GM21390 (cell line): ENCODE measurements at regions not wholly inside any gene's neighbourhood (a gene's known extent, or its start where the extent isn't known, plus 50 kb on each side); places are given as distances from the start of the nearest gene placed in this dataset.
"Not testable (repeated sequence)": the region's sequence is repeated elsewhere in the genome, so short reads cannot be mapped to it uniquely, and the experiment has no call there.

Experiments used
- ATAC-seq: cut with Tn5 transposase; IDR thresholded peaks from one replicate; pipeline ENCODE4 v1.9.1; 2021; ENCODE audit not compliant: unreplicated experiment

DNA sequence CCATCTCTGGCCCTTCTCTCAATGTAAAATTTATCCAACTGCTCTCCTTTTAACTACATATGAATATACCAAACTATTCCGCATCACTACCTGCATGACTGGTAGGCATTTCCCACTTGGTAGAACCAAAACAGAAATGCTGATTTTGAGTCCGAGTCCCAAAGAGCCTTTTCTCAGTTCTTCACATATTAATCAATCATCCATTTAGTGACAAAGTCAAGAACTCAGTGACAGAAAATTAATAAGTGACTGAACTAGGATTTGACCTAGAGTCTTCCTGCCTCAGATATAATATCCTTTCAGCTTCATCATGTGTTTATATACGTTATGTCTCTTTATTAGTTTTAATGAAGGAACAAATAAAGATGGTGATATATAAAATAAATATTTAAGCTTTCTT, 700.6 kb upstream of the GOLIM4 start:
- no peak for ATAC-seq

DNA sequence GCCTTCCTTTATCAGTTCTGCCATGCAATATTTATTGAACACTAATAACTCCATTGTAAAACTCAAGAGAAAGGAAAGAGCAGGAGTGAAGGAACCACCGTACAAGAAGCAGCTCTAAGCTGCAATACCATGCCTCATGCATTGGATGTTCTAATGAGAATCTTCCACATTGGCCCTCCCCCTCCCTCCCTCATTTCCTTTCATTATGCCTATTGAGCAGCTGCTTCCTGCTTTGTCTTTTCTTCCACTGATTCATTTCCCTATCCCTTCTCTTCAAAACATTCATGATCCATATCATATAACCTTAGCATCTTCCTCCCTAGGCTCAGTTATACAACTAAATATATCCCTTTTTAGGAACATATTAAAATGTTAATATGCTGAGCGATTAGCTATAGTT, 698.7 kb upstream of the GOLIM4 start:
- ATAC-seq: no peak

DNA sequence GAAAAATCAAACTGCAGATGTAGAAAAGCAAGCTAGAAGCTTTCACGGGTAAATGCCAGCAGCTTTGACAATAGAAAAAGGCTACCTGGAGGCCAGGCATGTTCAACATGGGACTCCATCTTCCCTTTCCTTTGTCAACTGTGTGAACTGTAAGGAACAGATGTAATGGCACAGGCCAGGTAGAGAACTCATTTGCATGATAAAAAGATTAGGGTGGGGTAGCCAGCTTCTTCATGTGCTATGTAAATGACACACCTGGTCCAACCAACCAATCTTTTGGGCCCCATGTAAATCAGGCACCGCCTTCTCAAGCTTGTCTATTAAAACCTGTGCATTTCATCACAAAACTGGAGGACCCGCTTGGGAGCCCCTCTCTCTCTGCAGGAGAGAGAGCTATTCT, 686.5 kb upstream of the GOLIM4 start:
- no peak for ATAC-seq

DNA sequence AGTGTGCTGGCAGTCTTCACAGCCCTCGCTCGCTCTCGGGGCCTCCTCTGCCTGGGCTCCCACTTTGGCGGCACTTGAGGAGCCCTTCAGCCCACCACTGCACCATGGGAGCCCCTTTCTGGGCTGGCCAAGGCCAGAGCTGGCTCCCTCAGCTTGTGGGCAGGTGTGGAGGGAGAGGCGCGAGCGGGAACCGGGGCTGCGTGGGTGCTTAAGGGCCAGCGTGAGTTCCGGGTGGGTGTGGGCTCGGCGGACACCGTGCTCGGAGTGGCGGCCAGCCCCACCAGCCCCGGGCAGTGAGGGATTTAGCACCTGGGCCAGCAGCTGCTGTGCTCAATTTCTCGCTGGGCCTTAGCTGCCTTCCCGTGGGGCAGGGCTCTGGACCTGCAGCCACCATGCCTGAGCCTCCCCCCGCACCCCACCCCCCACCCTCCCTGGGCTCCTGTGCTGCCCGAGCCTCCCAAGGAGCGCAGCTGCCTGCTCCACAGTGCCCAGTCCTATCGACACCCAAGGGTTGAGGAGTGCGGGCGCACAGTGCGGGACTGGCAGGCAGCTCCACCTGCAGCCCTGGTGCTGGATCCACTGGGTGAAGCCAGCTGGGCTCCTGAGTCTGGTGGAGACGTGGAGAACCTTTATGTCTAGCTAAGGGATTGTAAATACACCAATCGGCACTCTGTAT, 684.4 kb upstream of the GOLIM4 start:
- ATAC-seq: not testable (repeated sequence)

DNA sequence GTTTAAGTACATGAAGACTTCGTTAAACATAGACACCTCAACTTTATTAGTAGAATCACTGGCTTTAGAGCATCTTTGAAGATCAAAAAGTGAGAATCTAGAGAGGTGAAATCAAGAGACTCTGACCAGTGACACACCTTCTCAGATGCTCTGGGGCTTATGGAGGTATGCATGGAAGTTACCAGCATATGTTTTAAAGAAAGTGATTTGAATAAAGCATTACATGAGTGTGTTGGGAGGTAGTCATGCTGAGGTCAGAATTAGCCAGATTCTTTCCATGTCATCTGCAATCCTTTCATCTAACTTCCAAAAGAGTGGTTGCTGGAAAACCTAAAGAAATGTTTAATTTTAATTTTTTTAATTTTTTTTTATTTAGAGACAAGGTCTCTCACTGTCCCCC, 658.0 kb upstream of the GOLIM4 start:
- ATAC-seq: no peak

DNA sequence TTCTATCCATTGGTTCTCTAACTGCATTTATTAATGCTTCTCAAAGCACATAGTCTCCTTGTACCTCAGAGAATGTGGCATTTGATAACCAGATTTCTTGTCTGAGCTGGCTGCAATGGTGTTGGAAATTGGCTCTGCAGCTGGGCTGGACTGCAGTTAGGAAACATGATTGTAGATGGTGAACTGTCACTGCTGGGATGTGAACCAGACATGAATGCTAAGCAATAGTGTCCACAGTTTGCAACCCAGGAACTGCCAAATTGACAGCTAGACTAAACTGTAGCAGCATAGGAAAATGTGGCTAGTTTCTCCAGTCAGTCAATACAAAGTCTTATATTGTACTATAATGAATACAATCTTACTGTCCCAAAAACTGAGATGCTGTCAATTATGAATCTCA, 656.6 kb upstream of the GOLIM4 start:
- no peak for ATAC-seq

DNA sequence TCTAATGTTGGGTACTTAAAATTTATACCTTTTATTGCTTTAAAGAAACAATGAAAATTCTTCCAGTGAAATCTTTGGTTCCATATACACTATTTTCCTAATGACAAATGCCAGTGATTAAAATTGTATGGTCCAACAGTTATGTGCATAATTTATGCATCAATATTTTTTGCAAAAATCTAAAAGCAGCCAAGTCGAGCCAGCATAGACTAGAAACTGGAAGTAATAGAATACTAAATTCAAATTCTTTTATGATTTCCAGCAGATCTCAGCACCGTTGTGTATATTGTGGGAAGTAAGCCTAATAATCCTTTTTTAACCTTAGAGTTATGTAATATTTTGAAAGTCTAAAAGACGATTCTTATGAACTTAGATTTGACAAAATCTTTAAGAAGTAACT, 652.0 kb upstream of the GOLIM4 start:
- ATAC-seq: no peak

DNA sequence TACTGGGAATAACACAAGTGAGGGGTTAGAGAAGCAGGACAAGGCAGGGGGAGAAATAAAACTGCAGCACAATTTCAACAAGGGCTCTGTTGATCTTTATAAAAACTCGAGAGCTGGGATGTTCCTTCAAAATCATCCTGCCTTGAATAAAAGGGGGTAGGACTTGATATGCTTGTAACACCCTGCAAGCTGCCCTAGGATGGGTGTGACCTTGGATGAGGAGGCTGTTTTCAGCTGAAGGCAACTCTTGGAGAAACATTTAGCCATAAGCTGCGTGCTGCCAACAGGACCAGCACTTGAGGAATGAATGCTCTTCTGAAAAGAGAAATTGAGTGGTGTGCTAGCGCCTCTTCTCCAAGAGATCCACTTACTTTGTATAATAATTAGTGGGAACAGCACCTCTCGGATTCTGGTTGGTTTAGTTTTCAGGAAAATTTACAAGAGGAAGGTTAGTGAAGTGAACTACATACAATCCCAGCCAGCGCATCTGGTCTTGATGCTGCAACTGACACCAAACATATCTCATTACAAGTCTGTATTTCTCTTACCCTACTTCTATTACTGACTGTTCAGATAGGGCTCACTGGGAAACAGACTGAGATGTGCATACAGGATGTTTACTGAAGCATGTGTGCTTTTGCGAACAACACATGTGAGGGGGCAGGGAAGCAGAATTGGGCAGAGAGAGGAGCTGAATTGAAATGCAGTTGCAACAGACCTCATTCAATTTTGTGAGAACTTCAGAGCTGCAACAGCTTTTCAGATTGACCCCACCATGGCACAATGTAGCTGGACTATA, 643.0 kb upstream of the GOLIM4 start:
- ATAC-seq: no peak

DNA sequence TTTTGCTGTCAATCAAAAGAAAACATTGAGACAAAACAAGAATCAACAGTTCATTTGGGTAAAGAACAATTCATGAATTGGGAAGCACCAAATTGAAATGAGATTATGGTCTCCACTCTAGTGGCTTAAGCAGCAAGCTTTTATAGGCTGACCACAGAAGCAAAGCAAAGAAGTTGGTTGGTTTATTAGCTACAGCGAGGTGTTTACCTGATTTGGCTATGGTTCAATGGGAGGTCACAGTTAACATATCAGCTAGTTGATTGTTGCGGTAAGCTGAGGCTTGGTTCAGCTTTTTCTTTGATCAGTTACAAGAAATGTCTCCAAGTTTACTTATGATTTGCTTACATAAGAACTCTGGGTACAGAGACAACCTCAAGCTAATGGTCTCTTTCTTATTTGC, 640.5 kb upstream of the GOLIM4 start:
- ATAC-seq: no peak

DNA sequence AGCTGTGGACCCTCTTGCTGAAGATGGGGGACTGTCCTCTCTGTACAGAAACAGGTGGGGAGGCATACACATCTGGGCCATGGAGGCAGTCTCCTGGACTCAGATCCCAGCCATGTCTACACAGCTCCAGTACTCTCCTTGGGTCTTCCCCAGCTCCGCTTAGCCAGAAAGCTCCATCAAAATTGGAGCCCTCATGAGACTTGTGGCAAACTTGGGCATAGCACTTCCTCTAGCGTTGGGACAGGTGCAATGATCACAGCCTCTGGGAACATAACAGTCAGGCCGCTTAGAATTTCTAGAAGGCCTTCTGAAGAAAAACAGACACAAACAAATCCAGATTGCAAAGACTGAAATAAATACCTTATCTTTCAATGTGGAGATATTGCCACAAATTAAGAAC, 634.3 kb upstream of the GOLIM4 start:
- no peak for ATAC-seq

DNA sequence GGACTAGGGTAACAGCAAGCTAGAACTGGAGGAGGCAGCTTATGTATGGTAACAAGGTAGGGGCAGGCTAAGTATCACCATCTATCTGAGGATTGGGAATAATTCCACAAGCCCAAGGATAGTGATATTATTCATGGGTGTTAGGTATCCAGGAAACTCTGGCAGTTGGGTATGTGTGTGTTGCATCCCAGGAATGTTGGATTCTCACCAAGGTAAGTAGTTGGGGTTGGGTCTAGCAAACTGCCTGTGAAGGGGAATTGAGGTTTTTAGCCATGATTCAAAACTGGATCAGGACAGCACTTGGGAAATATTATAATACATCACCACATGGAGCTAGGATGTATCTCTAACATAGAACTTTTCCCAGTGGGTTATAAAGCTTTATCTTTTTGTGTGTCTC, 626.4 kb upstream of the GOLIM4 start:
- ATAC-seq: no peak

DNA sequence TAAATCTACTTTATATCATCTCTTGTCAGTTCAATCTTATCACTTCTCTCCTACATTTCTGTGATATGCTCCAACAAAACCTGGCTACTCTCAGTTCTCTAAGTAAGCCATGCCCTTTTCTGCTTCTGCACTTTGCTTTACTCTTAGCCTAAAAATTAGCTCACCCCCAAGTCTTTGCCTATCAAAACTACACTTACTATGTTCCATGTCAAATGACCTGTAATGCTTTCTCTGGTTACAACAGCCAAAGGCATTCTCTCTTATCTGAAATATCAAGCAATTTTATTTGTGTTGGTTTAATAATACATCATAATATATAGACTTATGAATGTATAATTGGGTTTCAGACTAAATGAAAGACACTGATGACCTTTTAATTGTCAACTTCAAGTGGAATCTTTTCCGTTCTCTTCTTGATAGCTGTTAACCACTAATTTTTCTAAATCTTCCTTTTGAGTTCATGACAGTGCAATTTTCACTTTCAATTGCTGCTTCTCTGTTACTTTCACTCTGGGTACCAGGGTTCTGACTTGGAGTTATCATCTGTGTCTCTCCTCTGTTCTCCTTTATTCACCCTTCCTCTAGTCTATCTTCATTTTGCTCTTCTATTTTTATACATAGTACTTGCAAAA, 619.0 kb upstream of the GOLIM4 start:
- ATAC-seq: peak; percentile 99

DNA sequence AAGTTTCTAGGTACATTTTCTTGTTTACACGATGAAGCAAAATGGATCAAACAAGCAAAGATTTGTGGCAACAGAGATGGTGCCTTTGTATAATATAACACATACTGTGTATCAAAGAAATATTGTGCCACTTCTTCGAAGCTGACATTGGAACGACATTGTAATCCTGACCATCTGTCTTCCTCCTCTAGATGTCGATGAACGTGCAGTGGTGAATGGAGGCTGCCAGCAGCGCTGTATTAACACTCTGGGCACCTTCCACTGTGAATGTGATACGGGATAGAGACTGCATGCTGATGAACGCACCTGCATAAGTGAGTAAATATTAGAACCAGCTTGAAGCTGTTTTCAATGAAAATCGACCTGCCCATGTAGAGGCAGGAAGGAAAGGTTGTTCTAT, 613.3 kb upstream of the GOLIM4 start:
- no peak for ATAC-seq

DNA sequence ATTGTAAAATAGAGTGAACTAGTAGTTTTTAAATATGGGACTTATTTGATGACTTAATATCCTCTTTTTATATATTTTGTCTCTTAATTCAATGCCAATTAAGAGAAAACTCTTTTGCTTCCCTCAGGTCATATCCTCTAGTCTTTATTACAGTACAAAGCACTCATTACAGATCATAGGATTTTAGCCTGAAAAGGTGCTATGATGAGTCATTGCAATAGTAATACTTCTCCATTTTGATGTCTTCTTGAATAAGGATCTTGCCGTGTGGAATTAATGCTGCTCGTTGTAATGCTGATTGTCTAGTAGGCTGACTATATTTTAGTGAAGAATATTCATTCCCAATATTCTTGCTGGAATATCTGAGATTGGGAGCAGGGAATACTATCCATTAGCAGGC, 612.2 kb upstream of the GOLIM4 start:
- ATAC-seq: peak; percentile 65

DNA sequence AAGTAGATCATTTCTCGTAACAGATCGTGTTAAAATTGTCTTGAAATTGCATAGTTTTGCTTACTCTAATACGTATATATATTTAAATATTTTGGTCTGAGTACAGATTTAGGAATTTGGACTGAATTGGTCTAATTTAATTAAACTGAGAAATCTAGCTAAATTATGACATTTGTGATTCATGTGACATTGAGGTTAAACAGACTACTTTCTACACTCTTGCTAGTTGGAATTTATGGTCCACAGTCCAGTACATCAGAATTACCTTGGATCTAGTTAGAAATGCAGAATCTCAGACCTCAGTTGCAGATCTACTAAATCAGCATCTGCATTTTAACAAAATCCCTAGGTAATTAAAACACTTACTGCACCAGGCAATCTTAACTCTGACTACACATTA, 609.7 kb upstream of the GOLIM4 start:
- ATAC-seq: no peak

DNA sequence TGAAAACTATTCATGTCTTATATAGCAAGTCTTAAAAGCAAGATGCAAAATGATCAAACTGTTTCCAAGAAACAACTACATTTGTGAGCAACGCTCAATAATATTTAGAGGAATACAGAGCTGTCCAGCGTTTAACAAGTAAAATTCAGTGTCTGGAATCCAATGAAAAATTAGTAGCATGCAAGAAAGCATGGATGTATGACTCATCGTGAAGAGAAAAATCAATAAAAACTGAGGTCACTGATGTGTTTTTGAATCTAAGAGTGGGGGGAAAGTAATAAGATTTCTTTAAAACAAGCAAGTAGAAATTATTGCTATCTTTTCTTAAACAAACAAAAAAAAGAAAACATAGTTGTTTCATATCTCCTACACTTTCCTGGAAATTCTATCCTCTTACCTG, 600.3 kb upstream of the GOLIM4 start:
- ATAC-seq: no peak

DNA sequence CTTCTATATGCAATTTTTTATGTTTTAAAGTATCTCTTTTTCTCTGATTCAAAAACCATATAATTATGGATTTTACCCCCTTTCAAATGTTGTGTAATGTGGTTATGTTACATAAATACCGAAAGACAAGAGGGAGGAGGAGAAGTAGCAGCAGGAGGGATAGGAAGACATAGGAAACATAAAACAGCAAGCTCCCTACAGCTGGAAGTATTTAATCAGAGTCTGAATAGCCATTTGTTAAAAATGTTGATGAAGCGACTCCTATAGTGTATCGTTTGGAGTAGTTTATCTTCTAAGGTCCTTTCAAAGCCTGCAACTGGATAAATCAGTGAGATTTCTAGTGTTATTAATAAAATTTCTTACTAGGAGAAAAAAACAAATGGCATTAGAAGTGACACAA, 598.1 kb upstream of the GOLIM4 start:
- no peak for ATAC-seq

DNA sequence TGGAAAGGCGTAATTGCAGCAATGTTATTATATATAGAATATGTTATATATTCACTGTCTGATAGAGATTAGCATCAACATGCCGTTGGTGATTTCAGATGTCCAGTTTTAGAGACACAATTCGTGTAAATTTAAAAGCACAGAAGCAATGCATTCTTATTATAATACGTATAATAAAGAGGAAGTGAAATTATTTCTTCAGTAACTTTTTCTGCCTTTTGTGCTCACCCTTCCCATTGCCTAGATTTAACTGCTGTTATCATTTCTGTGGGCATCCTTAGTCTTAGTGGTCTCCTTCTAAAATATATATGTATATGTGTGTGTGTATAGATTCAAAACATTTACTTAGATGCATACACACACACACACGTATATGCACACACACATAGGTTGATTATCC, 592.5 kb upstream of the GOLIM4 start:
- no peak for ATAC-seq

DNA sequence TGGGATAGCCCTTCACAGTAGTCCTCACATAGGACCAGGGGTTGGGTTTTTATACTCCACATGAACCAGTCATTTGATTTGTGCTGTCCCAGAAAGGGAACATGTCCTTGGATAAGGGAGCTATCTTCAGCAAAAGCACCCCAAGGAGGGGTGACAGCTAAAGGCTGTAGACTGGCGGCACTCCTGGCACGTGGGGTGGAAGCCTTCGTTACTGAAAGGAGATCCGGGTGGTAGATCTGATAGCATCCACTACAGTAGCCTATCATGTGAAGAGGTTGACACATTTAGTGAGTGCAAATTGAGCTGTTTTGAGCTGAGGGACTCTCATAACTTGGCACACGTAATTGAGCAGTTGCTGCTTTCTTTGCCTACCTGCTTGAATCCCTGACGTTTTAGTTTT, 588.8 kb upstream of the GOLIM4 start:
- ATAC-seq: no peak

DNA sequence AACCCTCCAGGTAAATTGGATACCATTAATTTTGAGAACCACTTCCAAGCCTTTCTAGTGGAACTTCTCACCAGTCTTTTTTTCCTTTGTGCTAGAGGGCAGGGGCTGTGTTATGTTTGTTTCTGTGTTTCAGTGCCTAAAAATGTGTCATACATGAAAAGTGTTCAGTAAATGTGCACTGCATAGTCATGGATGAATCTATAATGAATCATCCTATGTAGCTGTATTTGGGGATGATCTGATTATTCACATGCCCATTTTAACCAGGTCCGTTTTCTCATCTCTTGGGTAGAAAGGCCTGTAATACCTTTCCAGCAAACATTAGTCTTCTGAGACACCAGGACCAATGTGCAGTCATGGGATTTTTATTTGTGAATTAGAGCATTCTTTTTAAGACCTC, 583.0 kb upstream of the GOLIM4 start:
- ATAC-seq: no peak

DNA sequence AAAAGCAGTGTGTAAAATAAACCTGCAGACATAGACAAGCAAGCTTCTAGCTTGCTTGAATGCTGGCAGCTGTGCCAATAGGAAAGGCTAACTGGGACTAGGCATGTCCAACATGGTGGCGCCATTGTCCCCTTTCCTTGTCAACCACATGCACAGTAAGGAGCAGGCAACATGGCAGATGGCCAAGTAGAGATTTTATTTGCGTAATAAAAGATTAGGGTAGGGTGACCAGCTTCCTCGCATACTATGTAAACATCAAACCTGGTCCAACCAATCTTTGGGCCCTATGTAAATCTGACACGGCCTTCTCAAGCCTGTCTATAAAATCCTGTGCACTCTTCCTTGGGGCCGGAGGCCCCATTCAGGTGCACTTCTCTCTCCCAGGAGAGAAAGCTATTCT, 575.4 kb upstream of the GOLIM4 start:
- no peak for ATAC-seq

DNA sequence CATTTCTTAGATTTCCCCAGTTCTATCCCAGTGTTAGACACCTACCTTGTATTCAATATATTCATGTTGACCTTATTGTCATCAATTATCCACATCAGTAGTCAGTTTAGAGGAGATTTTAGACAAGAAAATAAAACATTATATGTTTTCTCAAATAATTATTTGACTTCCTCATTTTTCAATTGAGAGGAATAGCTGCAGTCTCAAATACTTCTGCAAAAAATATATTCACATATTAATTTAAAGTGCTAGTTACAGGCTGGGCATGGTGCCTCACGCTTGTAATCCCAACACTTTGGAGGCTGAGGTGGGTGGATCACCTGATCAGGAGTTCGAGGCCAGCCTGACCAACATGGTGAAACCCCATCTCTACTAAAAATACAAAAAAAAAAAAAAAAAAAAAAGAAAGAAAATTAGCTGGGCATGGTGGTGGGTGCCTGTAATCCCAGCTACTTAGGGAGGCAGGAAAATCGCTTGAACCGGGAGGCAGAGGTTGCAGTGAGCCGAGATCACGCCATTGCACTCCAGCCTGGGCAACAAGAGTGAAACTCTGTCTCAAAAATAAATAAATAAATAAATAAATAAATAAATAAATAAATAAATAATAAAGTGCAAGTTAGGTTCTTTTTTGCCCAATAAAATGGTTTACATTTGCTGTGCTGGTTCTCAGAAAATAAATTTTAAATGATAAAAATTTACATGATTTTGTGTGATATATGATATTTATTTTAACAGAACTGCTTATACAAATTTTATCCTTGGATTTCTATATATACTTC, 565.3 kb upstream of the GOLIM4 start:
- ATAC-seq: not testable (repeated sequence)
